ENCODE measurements at regions not wholly inside any gene's neighbourhood (a gene's known extent, or its start where the extent isn't known, plus 50 kb on each side); places are given as distances from the start of the nearest gene placed in this dataset.

DNA sequence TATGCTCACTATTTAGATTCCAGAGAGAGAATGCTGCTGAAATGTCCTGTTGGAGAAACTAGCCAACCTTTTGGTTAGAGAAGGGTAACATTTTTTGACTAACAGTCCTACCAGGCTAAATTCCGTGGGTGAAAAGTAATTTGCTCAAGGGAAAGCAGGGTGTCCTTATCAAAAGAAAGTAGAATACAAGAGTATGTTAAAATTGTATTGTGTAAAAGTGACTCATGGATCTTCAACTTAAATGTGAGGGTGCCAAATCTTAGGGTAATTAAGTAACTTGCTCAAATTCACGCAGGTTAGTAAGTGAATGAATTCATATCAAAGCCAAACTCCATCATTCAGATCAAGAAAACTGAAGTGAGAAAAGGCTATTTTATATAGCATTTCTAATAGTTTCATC lies 81.7 kb downstream of the PCDH7 start:
- no peak overlapping the region for H3K27ac ChIP-seq
- intact Hi-C loops (cut with DNase I; ENCODE audit: low total_unique reads) = no loop called here
- WGBS, 2 donors = 84% methylated on average over 2 of the region's 2 CpGs
- no peak for DNase-seq
- H3K4me3 ChIP-seq = no peak overlapping the region
- TF ChIP-seq, protein P1, sequence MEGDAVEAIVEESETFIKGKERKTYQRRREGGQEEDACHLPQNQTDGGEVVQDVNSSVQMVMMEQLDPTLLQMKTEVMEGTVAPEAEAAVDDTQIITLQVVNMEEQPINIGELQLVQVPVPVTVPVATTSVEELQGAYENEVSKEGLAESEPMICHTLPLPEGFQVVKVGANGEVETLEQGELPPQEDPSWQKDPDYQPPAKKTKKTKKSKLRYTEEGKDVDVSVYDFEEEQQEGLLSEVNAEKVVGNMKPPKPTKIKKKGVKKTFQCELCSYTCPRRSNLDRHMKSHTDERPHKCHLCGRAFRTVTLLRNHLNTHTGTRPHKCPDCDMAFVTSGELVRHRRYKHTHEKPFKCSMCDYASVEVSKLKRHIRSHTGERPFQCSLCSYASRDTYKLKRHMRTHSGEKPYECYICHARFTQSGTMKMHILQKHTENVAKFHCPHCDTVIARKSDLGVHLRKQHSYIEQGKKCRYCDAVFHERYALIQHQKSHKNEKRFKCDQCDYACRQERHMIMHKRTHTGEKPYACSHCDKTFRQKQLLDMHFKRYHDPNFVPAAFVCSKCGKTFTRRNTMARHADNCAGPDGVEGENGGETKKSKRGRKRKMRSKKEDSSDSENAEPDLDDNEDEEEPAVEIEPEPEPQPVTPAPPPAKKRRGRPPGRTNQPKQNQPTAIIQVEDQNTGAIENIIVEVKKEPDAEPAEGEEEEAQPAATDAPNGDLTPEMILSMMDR (IDR thresholded peaks at IDR 0.05) = no peak
- no peak for TF ChIP-seq POLR2A (IDR thresholded peaks at IDR 0.05)
- no peaks in the 10 kb centered on the region for H3K4me1 ChIP-seq
- H3K9me3 ChIP-seq = no peaks in the 10 kb centered on the region
- no peaks in the 10 kb centered on the region for H3K27me3 ChIP-seq
- no peaks in the 10 kb centered on the region for H3K36me3 ChIP-seq (ENCODE audit: low read depth, missing control alignments)

DNA sequence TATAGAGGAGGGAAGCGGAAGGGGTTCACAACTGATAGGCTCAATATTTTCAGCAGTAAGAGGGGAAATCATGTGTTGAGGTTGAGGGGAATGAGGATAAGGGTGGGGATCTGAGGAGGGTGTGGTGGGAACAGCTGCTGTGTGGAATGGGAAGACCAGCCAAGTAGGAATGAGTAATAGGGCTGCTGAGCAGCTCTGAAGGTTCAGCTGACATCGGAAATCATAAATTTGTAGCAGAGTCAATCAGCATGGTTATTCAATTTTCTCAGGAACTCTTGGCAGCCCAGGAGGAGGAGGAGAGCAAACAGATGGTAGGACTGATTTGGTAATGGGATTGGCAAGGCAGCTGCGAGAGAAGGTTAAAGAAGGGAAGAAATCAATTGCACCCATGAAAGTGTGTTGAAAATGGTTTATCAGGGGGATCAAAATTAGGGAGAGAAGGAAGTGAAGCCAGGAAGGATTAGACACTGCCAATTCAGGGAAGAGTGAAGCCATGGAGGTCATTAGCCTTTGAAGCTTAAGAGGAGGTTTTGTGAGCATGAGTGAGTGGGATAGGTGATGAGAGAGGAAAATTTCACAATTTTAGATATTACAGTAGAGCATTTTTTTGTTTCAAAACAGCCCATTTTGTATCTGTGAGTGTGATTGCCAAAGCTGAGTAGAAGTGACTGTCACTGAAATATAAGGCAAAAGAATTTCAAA lies 82.6 kb downstream of the PCDH7 start:
- no peak for TF ChIP-seq POLR2A (IDR thresholded peaks at IDR 0.05)
- TF ChIP-seq, protein P1 (IDR thresholded peaks at IDR 0.05) = no peak
- 89 to 91% methylated on average over 3 of the region's 3 CpGs for WGBS, 2 donors
- no peaks in the 10 kb centered on the region for H3K27me3 ChIP-seq
- no peak for DNase-seq
- no peaks in the 10 kb centered on the region for H3K4me1 ChIP-seq
- no peak overlapping the region for H3K4me3 ChIP-seq
- H3K9me3 ChIP-seq = no peaks in the 10 kb centered on the region
- no peaks in the 10 kb centered on the region for H3K36me3 ChIP-seq (ENCODE audit: low read depth, missing control alignments)
- intact Hi-C loops (cut with DNase I; ENCODE audit: low total_unique reads) = no loop called here
- no peak overlapping the region for H3K27ac ChIP-seq

DNA sequence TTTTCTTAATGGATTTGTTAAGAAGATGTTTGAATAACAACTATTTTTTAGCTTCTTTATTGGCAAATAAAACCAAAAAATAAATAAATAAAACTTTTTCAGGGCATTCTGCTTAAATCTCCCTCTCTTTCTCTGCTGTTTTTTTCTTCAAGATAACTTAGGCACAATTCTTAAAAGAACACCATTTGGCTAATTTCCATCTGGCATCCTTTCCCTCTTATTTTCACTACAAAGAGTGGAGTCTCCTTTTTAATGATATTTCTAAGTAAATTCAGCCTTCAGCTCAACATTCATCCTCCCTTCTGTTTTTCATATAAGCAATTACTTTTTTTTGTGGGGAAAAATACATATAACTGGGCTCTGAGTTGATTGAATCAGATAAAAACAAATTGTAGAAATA lies 88.1 kb downstream of the PCDH7 start:
- Histone ChIP-seq H3K27me3 (no peaks in the 10 kb centered on the region), H3K36me3 (ENCODE audit: low read depth, missing control alignments) (no peaks in the 10 kb centered on the region), H3K9me3 (no peaks in the 10 kb centered on the region), H3K27ac (no peak overlapping the region), H3K4me3 (no peak overlapping the region), H3K4me1 (no peaks in the 10 kb centered on the region)
- no peak for DNase-seq
- intact Hi-C loops (cut with DNase I; ENCODE audit: low total_unique reads) = no loop called here
- TF ChIP-seq, protein P1 (IDR thresholded peaks at IDR 0.05) = no peak
- TF ChIP-seq POLR2A (IDR thresholded peaks at IDR 0.05) = no peak

- no peaks in the 10 kb centered on the region for H3K4me1 ChIP-seq
- H3K27ac ChIP-seq = no peak overlapping the region
- intact Hi-C loops (cut with DNase I; ENCODE audit: low total_unique reads) = no loop called here
- 77 to 85% methylated on average over 2 of the region's 2 CpGs for WGBS, 2 donors
- no peaks in the 10 kb centered on the region for H3K36me3 ChIP-seq (ENCODE audit: low read depth, missing control alignments)
- no peak overlapping the region for H3K4me3 ChIP-seq
- DNase-seq = no peak
- TF ChIP-seq, protein P1 (IDR thresholded peaks at IDR 0.05) = no peak
- no peak for TF ChIP-seq POLR2A (IDR thresholded peaks at IDR 0.05)
- H3K27me3 ChIP-seq = no peaks in the 10 kb centered on the region
- no peaks in the 10 kb centered on the region for H3K9me3 ChIP-seq
Observed at GRCh38 chr4:30811296-30811695, 91.1 kb downstream of the PCDH7 start.

- intact Hi-C loops (cut with DNase I; ENCODE audit: low total_unique reads) = no loop called here
- TF ChIP-seq, protein P1 (IDR thresholded peaks at IDR 0.05) = no peak
- no peak for TF ChIP-seq POLR2A (IDR thresholded peaks at IDR 0.05)
- no peaks in the 10 kb centered on the region for H3K9me3 ChIP-seq
Observed at GRCh38 chr4:30815685-30816084, 95.5 kb downstream of the PCDH7 start.

More at GRCh38 chr4:30815685-30816084, 95.5 kb downstream of the PCDH7 start:
- no peak for DNase-seq
- Histone ChIP-seq H3K27ac (no peak overlapping the region), H3K4me3 (no peak overlapping the region), H3K4me1 (no peaks in the 10 kb centered on the region), H3K27me3 (no peaks in the 10 kb centered on the region), H3K36me3 (ENCODE audit: low read depth, missing control alignments) (no peaks in the 10 kb centered on the region)
- 42 to 56% methylated on average over 2 of the region's 2 CpGs for WGBS, 2 donors
